ENCODE measurements at regions not wholly inside any gene's neighbourhood (a gene's known extent, or its start where the extent isn't known, plus 50 kb on each side); places are given as distances from the start of the nearest gene placed in this dataset.

GRCh38 chr4:96093057-96093456 lies 253.2 kb downstream of the PDHA2 start:
- H3K36me3 ChIP-seq (ENCODE audit: control insufficient read depth in 4 of 4, insufficient read depth in 3 of 4, low read depth in 1 of 4, low read length in 3 of 4) = no peaks in the 10 kb centered on the region
- H3K4me3 ChIP-seq (ENCODE audit: low read depth in 1 of 3, low read length in 3 of 3) = no peak overlapping the region
- H3K9me3 ChIP-seq (ENCODE audit: control insufficient read depth in 4 of 4, low read length in 3 of 4) = peaks cover 0 to 4% (median 0%) of the 10 kb centered on the region in 4 donors
- H3K4me1 ChIP-seq (ENCODE audit: control insufficient read depth in 4 of 4, insufficient read depth in 4 of 4, low read length in 3 of 4) = peaks cover 0 to 2% (median 0%) of the 10 kb centered on the region in 4 donors
- 32% methylated on average over 3 of the region's 3 CpGs for WGBS
- H3K27ac ChIP-seq (ENCODE audit: low read depth in 1 of 2, low read length in 2 of 2) = no peak overlapping the region
- no peak for TF ChIP-seq ATF3 (IDR thresholded peaks at IDR 0.05)
- TF ChIP-seq RAD21 (IDR thresholded peaks at IDR 0.05) = no peak
- TF ChIP-seq RXRA (IDR thresholded peaks at IDR 0.05) = no peak
- TF ChIP-seq FOXA1 (IDR thresholded peaks at IDR 0.05) = no peak
- no peak for TF ChIP-seq FOXA2 (IDR thresholded peaks at IDR 0.05)
- no peak for TF ChIP-seq SP1 (IDR thresholded peaks at IDR 0.05)
- no peak for TF ChIP-seq CTCF (IDR thresholded peaks at IDR 0.05; ENCODE audit: low read depth, low read length, missing input control)
- no peak for TF ChIP-seq EGR1 (IDR thresholded peaks at IDR 0.05; ENCODE audit: low read depth in 2 of 2)
- TF ChIP-seq YY1 (IDR thresholded peaks at IDR 0.05) = no peak
- no peak for TF ChIP-seq GABPA (IDR thresholded peaks at IDR 0.05 in 1 of 2, conservative IDR thresholded peaks at IDR 0.05 in 1 of 2)
- TF ChIP-seq ZBTB33 (IDR thresholded peaks at IDR 0.05) = no peak
- H3K9ac ChIP-seq (ENCODE audit: low read depth in 1 of 2, low read length in 2 of 2) = no peak overlapping the region
- H3K27me3 ChIP-seq (ENCODE audit: control insufficient read depth in 4 of 4, insufficient read depth in 4 of 4, low read length in 3 of 4) = no peaks in the 10 kb centered on the region
- DNase-seq (ENCODE audit: low spot score) = no peak

- H3K27me3 ChIP-seq (ENCODE audit: control insufficient read depth in 4 of 4, insufficient read depth in 4 of 4, low read length in 3 of 4) = no peaks in the 10 kb centered on the region
- H3K9ac ChIP-seq (ENCODE audit: low read depth in 1 of 2, low read length in 2 of 2) = no peak overlapping the region
- H3K9me3 ChIP-seq (ENCODE audit: control insufficient read depth in 4 of 4, low read length in 3 of 4) = peaks cover 0 to 4% (median 0%) of the 10 kb centered on the region in 4 donors
- no peak overlapping the region for H3K4me3 ChIP-seq (ENCODE audit: low read depth in 1 of 3, low read length in 3 of 3)
- no peaks in the 10 kb centered on the region for H3K36me3 ChIP-seq (ENCODE audit: control insufficient read depth in 4 of 4, insufficient read depth in 3 of 4, low read depth in 1 of 4, low read length in 3 of 4)
- DNase-seq (ENCODE audit: low spot score) = no peak
- peaks cover 0 to 2% (median 0%) of the 10 kb centered on the region in 4 donors for H3K4me1 ChIP-seq (ENCODE audit: control insufficient read depth in 4 of 4, insufficient read depth in 4 of 4, low read length in 3 of 4)
- H3K27ac ChIP-seq (ENCODE audit: low read depth in 1 of 2, low read length in 2 of 2) = no peak overlapping the region
- TF ChIP-seq ZBTB33 (IDR thresholded peaks at IDR 0.05) (no peak), JUND (IDR thresholded peaks at IDR 0.05) (no peak), RXRA (IDR thresholded peaks at IDR 0.05) (no peak), GABPA (IDR thresholded peaks at IDR 0.05 in 1 of 2, conservative IDR thresholded peaks at IDR 0.05 in 1 of 2) (no peak), SP1 (IDR thresholded peaks at IDR 0.05) (no peak), CTCF (IDR thresholded peaks at IDR 0.05; ENCODE audit: low read depth, low read length, missing input control) (no peak), EGR1 (IDR thresholded peaks at IDR 0.05; ENCODE audit: low read depth in 2 of 2) (no peak)
These were observed 253.7 kb downstream of the PDHA2 start for GRCh38 chr4:96093563-96093962.

Measured in liver (tissue), 8 donors.